DMS53 (cell line): ENCODE measurements at regions not wholly inside any gene's neighbourhood (a gene's known extent, or its start where the extent isn't known, plus 50 kb on each side); places are given as distances from the start of the nearest gene placed in this dataset.
"Not testable (repeated sequence)": the region's sequence is repeated elsewhere in the genome, so short reads cannot be mapped to it uniquely, and the experiment has no call there.

Experiments
- DNase-seq: peaks from one replicate; lab custom pipeline; 2025; lab: John Stamatoyannopoulos, UW

DNA sequence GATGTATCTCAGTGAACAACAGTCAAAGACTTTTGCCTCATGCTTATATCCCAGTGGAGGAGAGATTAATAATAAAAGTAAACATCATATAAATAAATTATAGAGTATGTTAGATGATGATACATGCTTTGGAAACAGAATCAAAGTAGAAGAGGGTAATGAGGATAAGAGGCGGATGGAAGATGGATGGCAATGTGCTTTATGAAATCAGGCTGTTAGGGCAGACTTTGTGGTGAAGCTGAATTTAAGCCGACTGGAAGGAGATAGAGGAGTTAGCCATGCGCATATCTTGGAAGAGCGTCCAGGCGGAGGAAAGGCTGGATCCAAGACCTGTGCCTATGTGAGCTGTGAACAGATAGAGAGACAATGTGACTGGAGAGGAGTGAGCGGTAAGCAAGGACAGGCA lies 74.9 kb upstream of the GUCY1A1 start:
- DNase-seq = no peak

DNA sequence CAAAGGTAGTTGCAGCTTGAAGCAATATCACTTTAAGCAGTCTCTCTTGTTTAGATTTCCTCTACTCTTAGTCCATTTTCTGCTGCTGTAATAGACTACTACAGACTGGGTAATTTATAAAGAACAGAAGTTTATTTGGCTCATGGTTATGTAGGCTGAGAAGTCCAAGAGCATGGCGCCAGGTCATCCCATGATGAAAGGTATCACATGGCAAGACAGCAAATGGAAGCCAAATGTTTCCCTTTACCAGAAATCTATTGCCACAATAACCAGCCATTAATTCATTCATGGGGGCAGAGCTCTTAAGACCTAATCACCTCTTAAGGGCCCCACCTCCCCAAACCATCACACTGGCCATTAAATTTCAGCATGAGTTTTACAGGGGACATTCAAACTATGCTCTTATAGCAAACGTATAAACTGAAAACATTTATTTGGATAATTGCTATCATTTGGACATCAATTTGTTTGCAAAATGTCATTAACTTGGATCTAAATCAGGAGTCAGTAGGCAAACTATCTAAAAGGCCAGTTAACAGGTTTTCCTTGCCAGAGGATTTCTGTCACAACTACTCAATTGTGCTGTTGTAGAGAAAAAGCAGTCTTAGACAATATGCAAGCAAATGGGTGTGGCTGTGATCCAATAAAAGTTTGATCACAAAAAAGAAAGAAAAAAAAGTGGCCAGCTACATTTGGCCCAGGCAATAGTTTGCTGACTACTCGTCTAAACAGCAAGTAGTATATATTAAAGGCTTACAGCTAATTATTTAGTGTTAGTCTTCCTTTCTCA lies 75.7 kb upstream of the GUCY1A1 start:
- no peak for DNase-seq

DNA sequence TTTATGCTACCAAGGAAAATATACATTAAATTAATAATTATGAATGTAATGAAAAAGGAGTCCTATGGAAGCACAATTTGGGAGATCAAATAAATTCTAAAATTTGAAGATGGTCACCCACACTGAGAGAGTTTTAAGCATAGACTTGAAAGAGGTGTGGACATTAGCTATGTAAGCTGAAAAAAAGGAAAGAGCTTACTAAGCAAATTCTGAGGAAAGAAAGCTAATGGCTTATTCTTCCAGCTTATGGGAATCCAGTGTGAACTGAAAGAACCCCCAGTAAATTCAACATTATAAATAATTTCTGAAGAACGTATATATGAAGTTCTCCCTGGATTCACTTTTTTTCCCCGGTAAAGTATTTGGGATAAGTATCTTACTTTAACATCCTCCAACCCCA lies 78.2 kb upstream of the GUCY1A1 start:
- DNase-seq = no peak

DNA sequence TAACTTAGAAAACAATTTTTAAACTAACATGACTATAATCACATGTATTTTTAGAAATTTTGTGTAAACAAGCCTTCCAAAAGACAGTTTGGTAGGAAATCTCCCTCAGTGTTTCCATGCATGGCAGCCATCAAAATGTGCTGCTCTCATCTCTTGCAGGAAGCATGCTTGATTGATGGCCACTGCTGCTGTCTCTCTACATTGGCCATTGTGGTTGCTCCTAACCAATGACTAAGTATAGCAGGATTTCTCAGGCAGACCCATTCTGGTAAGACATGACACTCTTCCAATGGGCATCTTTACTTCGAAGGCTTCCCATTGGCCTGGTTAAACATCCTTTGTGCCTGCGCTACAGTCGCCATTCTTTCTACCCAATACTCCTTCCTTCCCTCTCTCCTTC lies 78.9 kb upstream of the GUCY1A1 start:
- no peak for DNase-seq

DNA sequence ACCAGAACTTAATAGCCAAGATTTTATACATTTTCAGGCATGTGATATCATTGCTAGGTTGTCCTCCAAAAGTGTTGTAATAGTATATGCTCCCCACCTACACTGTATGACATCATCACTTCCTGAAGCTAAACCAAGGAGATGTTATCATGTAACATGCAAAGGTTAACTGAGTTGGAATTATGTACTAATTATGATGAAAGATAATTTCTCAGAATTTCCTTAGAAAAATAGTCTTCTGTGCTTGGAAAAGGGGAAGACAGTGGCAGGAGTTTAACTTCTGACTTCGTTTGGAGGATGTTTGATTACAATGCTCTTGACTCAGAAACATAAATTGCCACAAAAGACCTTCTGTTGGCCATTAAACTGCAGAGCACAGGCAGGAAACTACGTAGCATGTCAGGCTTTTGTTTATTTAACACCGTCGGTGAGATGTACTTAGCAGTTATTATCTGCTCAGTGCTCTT lies 83.6 kb upstream of the GUCY1A1 start:
- peak; percentile 87 for DNase-seq

DNA sequence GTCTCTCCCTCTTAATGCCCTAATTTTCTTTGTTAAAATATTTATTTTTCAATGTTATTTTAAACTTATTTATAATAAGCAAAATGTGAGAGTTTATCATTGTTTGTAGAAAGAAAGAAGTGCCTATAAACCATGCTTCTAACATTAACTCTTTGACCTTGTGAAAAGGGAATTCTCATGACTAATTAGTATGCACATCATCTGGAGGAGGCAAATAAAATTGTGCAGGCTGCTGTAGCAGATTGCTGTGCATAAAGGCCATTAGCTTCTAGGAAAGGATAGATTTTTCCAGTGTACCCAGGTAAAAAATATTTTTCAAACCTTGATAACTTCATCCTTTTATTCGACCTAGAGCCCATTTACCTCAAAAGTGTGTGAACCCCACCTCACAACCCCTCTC lies 84.6 kb upstream of the GUCY1A1 start:
- no peak for DNase-seq

DNA sequence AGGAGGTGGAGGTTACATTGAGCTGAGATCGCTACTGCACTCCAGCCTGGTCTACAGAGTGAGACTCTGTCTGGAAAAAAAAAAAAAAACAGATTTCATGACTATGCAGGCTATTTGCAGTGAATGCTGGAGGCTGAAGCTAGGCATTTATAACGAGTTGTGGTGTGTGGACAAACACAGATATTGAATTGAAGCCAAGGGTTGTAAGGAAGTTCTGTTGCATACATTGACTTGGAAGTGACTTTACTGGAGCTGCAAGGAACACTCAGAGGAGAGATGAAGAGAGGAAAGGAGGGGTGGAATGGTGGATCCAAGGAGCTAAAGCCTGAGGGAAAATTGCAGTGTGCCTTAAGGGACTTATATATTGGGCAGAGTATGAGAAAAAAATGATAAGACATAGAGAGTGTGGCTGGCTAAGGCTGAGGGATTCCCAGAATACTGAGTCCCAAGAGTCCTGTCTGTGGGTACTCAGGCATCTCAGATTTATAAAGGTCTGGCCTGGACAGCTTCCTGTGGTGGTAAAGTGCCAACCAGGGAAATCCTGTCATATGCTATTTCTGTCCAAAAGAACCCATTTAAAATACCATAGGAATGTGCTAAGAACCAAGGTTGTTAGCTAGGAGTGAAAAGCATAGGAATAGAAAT lies 87.8 kb upstream of the GUCY1A1 start:
- no peak for DNase-seq

DNA sequence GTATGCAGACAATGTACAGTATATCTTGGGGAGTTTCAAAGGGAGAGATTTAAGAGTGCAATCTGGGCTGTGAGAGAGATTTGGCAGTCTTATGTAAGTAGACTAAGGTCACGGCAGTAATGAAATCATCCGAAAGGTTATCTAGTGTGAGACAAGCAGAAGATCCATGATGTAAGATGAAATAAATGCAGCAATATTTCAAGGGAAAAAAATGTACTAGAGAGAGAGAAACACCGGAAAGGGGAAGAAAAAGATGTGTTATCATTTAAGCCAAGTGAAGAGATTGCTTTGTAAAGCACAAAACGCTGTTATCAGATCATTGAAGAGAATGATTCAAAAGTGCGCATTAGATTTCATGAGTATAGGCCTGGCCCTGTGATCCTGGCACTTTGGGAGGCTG lies 88.4 kb upstream of the GUCY1A1 start:
- DNase-seq = no peak

DNA sequence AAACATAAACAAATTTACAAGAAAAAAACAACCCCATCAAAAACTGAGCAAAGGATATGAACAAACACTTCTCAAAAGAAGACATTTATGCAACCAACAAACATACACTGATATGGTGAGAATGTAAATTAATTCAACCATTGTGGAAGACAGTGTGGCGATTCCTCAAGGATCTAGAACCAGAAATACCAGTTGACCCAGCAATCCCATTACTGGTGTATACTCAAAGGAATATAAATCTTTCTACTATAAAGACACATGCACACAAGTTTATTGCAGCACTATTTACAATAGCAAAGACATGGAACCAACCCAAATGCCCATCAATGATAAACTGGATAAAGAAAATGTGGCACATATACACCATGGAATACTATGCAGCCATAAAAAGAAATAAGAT lies 92.3 kb upstream of the GUCY1A1 start:
- not testable (repeated sequence) for DNase-seq

DNA sequence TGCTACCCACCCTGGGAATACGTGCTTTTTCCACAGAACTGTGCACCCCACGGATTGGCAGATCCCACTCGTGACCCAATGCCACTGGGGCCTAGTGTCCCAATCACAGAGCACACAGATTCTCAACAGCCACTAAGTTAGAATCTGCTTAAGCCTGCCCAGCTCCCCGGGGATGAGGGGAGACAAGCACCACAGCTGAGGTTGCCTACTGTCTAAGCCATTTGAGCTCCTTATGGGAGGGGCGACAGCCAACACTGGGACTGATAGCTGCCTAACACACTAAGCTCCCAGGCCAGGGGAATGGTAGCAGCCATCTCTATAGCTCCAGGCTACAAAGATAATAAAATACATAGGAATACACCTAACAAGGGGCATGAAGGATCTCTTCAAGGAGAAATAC lies 93.5 kb upstream of the GUCY1A1 start:
- no peak for DNase-seq

DNA sequence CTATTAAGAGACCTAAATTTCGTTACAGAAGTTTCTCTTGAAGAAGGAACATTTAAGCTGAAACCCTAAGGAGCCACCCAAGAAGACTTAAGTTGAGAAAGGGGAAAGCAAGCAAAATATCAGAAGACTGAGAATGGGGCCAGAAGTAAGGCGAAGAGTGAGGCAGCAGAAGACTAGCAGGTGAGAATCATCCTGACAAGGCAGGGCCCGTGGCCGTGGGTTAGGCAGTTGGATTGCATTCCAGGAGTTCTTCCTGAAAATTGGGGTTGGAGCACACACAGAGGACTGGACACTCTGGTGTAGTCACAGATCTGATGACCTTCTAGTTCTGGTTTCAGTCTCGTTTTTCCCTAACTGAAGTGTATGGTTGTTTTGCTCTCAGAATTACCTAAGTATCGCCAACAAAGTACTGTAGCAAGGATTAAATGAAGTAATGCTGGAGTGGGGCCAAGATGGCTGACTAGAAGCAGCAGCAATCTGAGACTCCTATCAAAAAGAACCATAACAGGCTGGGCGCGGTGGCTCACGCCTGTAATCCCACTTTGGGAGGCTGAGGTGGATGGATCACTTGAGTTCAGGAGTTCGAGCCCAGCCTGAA lies 94.4 kb upstream of the GUCY1A1 start:
- DNase-seq = no peak

DNA sequence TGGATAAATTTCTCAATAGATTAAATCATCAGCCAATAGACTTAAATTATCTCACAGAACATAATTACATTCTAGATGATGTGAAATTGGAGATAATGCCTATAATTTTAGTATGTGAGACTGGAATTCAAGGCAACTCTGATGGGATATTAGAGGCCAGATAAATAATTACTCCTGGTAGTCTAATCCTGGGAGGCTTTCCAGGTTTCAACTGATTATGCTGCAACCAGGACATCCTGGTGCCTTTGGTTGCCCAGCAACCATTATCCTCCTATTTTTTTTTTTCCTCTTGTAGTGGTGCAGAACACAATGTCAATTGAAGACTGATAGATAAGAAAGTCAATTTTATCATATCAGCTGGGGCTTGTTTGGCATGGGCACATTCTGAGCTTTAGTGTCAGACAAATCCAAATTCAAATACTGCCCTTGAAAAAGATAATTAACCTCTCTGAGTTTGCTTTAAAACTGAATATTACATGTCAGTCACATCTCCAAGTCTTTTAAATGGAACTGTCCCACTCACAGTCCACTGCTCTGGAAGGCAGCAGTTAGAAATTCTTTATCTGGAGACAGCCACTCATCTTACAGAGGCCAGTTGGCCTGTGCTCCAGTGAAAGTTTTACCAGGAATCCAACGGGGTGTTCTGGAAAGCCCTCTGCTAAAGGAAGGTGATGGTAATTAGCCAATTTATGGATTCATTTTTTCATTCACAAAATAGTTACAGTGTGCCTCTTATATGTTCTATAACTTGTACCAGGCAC lies 95.3 kb upstream of the GUCY1A1 start:
- peak; percentile 23 for DNase-seq

DNA sequence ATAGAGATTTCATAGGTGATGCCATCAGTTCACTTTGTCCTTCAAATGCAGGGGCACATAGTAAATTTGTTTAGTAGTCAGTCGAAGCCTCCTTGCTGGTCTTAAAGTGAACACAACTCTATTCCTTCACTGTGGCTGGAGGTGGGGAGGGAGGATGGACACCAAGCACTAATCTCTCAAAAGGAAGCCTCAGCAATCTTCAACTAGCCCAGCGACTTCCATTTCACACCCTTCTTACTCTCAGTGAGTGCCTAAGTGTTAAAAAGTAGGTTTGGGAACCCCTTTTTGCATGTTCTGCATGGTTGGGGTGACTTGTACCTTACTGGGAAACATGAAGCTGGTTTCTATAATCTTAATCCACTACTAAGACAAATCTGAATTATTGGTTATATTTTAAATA lies 96.0 kb upstream of the GUCY1A1 start:
- DNase-seq = no peak

DNA sequence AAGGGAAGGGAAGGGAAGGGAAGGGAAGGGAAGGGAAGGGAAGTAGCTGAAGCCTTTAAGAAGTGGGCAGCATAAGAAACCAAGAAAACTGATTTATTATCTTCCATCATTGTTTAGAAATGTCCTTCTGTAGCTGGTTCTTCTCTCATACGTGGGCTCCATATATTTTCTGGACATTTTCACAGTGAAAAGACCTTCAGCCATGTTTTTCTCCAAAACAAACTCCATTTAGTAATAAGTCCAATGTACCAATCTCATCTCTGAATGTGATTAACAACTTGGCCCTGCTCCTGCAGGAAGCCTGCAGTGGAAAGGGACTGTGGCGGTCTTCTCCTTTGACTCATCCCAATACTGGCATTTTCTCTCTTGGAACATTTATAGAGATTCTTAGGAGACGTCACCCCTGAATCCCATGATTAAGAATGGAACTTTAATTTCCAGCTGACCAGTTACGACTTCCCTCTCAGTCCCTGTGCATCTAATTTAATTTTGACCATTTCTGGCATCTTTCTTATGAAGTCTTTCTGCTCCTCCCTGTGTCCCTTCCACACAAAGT lies 96.6 kb upstream of the GUCY1A1 start:
- no peak for DNase-seq

DNA sequence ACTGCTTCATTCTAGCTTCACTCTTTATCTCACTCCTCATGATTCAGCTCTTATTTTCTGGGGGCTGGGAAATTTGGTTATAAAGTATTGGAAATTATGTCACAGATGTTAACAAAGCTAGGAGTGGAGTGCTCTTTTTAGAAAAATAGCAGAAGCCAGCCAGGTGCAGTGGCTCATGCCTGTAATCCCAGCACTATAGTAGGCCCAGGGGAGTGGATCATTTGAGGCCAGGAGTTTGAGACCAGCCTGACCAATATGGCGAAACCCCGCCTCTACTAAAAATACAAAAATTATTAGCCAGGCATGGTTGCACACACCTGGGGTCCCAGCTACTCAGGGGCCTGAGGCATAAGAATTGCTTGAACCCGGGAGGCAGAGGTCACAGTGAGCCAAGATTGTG lies 97.2 kb upstream of the GUCY1A1 start:
- no peak for DNase-seq

DNA sequence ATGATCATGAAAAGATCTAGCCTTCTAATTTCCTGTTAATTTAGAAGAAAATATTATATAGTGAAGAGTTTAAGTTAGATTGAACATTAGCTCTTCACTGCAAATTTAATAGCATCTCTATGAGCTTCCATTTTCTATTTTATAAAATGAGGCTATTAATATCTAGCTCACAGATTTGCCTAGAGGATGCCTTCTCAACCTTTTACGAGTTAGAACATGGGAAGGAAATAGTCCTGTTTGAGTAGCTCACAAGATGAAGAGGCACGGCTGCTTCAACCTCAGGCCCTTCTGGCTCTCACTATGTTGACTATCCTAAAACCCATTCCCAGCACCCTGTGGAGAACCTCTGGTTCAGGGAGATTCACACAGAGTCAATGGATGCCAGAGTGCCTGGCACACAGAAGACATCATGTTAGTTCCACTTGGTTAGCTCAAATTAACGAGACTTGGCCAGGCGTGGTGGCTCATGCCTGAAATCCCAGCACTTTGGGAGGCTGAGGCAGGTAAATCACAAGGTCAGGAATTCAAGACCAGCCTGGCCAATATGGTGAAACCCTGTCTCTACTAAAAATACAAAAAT lies 97.9 kb upstream of the GUCY1A1 start:
- DNase-seq = no peak

DNA sequence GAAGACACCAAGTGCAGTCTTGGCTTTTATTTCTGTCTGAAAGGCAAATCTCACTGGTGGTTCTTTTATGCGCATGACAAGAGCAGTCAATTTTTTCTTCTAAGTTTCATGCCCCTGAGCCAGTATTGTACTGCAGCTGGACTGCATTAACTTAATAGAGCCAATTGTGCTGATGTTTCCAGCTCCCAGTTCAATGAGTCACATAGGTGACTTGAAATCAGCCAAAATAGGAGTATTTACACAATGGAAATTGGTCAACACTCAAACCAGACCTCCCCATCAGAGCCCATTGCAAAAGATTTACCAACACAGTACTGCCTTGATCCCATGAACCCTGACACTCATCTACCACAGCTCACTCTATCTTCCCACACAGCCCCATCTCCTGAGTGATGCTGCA lies 100.3 kb upstream of the GUCY1A1 start:
- DNase-seq = no peak

DNA sequence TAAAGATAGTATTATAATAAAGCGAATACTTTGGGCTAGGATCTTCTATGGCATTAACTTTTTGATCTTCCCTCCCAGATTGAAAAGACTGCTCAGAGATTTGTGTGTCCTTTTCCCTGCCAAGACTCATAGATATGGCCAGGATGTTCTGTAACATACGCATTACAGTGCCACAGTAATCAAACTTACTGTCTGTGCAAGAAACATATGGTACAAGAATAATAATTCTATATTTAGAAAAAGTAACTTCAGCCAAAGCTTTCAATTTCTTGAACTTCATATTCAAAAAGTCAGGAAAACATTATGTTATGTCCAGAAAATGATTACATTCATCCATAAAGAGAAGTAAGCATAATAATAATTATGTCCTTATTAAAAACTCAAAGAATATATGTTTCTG lies 100.9 kb upstream of the GUCY1A1 start:
- no peak for DNase-seq

DNA sequence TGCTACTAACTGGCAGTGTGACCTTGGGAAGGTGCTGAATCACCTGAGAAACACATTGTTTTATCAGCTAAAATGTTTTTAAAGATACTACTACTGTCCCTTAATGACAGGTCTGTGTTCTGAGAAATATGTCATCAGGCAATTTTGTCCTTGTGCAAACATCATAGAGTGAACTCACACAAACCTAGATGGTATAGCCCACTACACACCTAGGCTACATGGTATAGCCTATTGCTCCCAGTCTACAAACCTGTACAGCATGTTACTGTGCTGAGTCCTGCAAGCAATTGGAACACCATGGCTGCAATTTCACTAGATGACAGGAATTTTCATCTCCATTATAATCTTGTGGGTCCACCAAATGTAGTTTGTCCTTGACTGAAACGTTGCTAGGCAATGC lies 101.3 kb upstream of the GUCY1A1 start:
- DNase-seq = no peak

DNA sequence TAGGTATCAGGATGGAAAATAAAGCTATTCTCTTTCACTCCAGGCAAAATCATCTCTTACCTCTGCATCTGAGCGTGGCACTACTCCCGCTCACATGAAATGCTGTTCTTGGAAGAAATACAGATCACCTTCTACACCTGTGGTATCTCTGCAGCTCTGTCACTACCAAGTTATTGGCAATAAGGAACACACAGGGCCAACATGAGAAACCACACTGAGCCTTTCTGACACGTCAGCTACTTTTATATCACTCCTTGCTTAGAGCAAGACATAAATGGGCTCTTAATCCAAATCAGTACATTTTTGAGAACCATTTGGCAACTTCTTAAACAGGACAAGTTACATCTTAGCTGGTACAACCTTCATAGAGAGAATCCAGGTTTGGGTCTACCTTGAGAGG lies 101.8 kb upstream of the GUCY1A1 start:
- no peak for DNase-seq

DNA sequence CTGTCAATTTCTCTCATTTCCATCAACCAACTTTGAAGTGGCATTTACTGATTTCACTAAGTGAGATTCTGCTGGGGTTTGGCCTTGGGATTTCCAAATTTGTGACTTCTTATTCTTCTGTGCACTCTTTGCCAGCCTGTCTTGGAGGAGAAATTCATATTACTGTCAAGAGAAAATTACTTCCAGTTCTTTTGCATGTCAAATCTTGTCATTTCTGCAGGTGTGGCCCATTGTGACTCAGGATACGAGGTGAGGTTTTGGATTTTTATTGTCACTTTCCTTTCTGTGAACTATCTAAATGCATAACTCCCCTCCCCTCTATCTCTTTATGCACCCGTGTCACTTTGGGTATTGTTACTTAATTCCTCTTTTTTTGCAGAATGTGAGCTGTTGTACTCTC lies 102.6 kb upstream of the GUCY1A1 start:
- no peak for DNase-seq

DNA sequence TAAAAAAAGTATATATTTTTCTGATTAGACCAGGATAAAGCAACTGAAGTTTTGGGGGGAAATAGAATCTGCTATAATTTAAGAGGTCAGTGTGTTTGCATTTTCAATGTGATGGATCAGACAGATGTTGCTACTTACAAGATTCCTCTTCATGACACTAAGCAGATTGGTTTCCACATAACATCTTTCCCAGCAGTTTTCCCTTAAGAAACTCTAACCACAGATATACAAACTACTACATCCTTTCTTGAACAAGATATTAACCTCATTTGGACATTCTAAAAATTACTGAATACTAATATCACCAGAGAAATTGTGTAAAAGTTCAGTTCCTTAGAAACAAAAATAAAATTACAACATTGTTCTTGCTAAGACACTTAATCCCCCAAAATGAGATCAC lies 106.7 kb upstream of the GUCY1A1 start:
- no peak for DNase-seq
